GM21825 (cell line): ENCODE measurements at regions not wholly inside any gene's neighbourhood (a gene's known extent, or its start where the extent isn't known, plus 50 kb on each side); places are given as distances from the start of the nearest gene placed in this dataset.
"Not testable (repeated sequence)": the region's sequence is repeated elsewhere in the genome, so short reads cannot be mapped to it uniquely, and the experiment has no call there.

Experiments
- ATAC-seq: cut with Tn5 transposase; IDR thresholded peaks from one replicate; pipeline ENCODE4 v1.9.1; 2021; ENCODE audit warnings: mild to moderate bottlenecking, moderate library complexity; ENCODE audit not compliant: unreplicated experiment

DNA sequence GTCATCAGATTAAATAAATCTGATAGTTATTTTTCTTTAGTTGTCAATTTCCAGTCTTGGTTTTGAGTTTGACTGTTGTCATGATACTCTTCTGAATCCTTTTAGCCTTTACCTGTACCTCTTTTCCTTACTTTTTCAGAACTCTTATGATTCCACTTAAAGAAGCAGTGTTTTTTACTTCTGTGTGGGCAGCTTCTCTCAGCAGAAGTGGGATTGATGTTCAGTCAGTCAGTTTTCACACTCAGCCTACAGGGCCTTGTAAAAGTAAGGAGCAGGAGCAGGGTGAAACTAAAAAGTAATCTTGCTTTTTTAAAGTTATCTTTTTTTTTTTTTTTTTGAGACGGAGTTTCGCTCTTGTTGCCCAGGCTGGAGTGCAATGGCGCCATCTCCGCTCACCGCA, 75.1 kb downstream of the HAUS1 start:
- no peak for ATAC-seq

DNA sequence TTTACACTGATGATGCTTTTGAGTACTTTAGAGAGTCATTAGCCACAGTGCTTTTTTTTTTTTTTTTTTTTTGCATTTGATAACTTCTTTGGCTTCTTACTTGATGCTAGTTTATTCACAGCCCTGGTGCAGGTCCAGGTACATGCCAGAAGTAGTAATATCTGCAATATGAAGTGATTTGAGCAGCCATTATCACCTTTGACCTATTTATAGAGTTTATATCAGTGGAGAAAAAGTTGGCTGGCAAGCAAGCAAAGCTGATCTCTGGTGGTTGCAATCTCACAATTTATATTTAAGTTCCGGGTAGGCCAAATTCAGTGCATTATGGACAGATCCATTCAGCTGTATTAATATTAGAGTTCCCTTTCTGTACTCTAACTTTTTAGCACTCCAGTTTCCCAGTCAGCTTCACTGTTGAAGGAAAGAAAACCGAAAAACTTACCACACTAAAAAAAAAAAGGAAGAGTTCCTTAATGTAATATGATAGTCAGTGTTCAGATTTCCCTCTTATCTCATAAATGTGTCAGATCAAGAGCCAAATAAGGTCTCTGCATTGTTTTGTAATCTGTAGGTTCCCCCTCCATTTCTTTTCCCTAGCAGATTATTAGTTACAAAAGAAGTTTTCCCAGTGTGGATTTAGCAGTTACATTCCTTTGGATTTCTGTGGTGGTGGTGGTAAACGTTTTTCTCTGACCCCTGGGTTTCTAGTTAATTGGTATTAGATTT, 78.6 kb downstream of the HAUS1 start:
- no peak for ATAC-seq

DNA sequence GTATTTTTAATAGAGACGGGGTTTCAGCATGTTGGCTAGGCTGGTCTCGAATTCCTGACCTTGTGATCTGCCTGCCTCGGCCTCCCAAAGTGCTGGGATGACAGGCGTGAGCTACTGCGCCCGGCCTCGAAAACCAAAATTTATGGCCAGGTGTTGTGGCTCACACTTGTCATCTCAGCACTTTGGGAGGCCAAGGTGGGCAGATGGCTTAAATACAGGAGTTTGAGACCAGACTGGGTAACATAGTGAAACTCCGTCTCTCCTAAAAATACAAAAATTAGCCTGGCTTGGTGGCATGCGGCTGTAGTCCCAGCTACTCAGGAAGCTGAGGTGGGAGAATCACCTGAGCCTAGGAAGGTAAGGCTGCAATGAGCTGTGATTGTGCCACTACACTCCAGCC, 80.1 kb downstream of the HAUS1 start:
- ATAC-seq, result not testable (repeated sequence)

DNA sequence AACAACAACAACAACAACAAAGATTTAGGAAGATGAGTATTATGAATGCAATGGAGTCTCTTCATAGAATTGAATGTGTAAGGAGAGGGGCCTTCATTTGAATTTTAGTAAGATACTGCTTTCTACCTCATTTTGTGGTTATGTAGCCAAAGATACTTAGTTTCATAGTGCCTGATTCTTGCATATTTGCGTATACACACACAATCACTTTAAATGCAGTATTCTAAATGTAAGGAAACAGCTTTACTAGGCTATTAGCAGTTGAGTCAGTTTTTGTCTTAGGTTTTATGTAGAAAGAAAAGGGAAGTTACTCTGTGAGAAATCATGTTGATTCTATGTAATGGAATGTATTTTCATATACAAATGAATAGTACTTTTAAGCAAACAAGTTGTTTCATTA, 80.5 kb downstream of the HAUS1 start:
- no peak for ATAC-seq

DNA sequence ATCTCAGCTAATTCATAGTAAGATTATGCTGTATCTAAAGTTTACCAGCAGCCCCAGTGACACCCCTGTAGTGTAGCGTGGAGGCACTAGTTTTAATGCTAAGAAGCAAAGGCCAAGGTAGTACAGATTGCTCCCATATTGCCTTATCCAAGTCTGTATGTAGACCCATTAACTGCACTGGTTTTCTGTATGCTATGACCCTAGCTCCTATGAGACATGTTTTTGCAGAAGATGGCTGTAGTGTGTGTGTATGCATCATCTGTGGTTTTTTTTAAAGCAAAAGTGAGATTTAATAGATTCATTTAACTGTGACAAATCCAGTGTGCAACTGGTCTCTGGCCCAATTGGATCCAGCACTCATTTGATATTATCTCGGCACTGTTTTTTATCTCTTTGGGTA, 86.5 kb downstream of the HAUS1 start:
- no peak for ATAC-seq

DNA sequence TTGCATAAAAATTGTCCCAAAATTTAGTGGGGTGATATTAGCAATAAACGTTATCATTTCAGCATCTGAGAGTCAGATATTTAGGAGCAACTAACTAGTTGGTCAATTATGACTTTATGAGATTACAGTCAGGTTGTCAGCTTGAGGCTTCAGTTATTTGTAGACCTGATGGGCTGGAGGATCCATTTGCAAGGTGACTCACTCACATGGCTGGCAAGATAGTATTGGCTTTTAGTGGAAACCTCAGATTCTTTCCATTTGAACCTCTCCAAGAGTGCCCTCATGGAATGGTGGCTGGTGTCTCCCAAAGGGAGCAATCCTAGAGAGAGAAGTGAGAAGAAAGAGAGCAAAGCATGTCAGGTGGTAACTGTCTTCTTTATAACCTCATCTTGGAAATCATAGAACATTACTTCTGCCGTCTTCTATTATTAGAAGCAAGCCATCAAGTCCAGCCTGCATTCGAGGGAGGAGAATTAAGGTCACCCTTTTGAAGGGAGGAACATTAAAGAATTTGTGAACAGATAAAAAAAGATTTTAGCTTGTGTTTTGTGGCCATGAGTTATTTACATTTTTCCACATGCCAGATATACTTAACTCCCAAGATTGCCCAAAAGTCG, 92.5 kb downstream of the HAUS1 start:
- no peak for ATAC-seq

DNA sequence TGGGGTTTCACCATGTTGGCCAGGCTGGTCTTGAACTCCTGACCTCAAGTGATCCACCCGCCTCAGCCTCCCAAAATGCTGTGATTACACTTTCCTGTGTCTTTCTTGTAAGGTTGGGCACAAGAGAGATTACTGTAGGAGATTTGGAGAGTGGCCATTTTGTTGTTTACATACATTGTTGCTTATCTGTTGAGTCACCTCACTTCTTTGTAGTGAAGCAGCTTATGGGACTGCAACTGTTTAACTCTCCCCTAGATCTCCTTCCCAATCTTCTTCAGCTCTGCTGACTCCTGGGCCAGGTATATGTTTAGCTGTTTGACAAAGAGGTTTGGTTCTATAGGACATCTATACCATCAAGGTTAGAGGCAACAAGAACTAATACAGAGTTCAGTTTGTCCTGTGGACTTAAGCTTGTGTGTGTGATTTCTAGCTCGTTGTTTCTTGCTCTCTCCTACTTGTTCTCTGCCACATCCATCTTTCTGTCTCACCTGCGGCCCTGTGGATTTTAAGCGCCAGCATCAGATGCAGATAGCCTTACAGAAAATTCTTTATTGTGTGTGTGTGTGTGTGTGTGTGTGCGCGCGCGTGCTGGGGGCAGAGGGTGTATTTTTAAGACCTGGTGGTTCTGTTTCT, 95.4 kb downstream of the HAUS1 start:
- ATAC-seq, result no peak

DNA sequence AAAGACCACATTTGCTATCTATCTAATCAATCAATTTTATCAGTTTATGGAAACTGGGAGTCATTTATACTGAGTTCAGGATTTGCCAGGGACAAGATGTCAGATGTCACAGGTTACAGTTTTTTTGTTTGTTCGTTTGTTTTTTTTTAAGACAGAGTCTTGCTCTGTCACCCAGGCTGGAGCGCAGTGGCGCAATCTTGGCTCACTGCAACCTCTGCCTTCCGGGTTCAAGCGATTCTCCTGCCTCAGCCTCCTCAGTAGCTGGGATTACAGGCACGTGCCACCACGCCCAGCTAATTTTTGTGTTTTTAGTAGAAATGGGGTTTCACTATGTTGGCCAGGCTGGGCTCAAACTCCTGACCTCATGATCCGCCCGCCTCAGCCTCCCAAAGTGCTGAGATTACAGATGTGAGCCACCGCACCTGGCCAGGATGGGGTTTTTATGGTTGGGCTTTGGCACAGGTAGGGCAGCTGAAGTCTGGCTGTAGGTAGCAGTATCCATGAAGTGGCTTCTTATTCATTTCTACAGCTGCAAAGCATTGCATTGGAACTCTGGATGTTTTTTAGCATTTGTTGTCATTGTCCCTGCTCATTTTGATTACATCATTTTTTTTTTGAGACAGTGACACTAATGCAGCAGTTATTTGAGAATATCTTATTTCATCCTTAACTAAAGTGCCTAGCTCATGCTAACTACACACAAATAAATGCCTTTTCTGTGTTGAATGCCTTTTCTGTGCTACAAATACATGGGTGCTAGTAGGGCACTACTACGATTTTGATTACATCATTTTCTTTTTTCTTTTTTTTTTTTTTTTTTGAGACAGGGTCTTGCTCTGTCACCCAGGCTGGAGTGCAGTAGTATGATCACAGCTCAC, 96.2 kb downstream of the HAUS1 start:
- ATAC-seq, result not testable (repeated sequence)

DNA sequence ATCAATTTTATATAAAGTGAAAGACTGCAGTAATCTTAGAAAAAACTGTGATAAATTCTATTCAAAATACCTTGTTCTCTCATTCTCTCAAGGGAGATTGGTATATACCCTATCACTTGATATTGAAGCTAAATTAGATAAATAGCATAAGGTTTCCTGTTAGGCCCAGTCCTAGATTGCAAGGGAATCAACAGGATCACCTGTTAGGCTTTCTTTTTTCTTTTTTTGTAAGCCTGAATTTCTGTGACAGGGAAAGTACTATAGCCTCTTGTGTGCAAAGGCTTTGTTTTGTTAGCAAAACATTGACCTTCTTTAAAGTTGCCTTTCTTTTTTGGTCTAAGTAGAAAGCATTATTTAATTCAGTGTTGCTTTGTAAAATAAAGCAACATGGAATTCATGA, 100.0 kb downstream of the HAUS1 start:
- ATAC-seq, result no peak

DNA sequence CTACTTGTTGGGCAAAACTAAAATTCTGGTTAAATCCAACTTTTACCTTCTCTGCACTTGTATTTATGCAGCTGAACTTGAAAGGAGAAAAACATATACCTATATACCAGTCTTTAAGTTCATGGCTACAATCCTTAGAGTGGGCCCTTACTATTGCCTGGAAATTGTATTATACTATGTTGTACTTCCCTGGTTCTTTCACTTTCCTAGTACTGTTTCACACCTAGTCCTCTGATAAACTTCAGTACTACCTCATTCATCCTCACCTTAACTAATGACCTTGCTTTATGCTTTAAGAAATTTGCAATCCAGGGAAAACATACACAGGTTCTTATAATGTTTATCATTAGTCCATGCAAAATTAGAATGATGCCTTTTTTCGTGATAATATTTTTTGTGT, 103.8 kb downstream of the HAUS1 start:
- no peak for ATAC-seq

DNA sequence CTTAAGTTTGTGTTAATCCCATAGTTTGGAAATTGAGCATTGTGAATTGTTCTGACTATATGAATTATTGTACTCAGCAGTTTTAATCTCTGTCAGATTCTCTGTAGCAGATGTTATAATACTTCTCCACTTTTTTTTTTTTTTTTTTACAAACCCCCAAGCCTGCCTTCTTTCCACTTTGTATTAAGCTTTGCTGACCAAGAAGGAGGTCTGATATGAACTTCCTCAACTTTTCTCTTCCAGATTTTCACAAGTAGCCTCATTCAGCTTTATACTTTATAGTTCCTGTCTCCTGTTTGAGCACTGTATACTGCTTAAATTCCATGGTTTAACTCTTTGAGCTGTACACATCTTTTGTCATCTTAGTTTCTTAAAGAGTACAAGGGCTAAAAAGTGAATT, 105.0 kb downstream of the HAUS1 start:
- no peak for ATAC-seq

DNA sequence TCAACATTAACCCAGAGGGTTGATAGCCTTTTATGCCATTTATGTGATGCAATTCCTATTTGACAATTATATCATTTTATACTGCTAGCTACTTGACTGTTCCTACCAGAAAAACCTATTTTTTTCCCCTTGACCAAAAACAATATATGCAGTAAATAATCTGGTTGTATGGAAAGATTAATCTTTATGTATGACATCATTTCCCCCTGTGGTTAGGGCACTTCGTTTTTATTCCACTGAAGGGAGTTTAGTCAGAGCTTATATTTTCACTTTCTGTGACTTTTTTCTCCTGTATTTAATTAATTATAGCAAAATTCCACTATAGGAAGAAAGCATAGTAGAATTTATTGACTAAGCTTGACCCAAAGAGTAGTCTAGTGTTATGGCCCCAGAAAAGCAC, 107.6 kb downstream of the HAUS1 start:
- no peak for ATAC-seq

DNA sequence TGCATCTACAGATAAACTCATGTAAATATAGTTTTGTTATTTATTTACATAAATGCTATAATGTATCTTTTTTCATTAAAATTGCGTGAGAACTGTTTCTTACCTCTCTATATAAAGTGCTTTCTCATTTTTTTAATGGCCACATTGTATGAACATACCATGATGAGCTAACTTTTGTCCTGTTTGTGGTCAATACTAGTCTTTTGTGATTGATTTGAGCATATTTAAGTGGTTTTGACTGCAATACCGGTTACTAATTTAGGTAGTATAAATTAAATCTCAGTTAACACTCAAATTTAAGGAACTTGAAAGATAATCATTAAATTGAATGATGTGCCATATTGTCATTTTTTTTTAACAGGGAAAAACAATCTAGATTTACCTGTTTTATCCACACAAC, 108.2 kb downstream of the HAUS1 start:
- no peak for ATAC-seq

DNA sequence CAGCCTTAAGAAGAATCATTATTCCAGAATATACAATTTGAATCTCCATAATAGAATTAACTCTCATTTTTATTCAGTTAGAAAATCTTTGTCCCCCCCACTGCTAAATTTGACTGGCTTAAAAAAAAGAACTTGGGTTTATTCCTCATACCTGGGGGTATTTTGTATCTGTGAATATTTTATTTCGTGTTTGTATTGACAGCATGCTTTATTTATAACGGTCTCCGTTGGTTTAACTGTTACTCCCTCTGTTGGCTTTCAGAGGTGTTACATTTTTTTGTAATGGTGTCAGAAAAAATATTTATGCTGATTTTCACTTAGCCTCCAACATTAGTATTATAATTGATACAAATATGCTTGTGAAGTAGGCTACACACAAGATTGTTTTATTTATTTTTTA, 109.1 kb downstream of the HAUS1 start:
- no peak for ATAC-seq

DNA sequence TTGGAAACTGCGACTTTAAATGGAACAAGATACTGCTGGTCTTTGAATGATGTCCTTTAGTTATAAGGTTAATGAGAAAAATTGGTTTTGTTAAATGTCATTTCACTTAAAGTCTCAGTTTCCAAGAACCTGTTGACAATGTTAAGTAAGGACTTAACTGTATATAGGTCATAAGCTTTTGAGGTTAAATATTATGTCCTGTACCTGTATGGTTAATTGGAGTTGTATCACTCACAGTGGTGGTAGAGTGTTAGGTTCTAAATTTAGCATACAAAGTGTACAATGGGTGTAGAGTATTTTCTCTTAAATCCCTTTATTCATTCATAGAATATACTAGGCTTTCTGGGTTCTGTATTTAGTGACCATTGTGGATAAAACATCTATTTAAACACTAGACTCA, 110.2 kb downstream of the HAUS1 start:
- no peak for ATAC-seq

DNA sequence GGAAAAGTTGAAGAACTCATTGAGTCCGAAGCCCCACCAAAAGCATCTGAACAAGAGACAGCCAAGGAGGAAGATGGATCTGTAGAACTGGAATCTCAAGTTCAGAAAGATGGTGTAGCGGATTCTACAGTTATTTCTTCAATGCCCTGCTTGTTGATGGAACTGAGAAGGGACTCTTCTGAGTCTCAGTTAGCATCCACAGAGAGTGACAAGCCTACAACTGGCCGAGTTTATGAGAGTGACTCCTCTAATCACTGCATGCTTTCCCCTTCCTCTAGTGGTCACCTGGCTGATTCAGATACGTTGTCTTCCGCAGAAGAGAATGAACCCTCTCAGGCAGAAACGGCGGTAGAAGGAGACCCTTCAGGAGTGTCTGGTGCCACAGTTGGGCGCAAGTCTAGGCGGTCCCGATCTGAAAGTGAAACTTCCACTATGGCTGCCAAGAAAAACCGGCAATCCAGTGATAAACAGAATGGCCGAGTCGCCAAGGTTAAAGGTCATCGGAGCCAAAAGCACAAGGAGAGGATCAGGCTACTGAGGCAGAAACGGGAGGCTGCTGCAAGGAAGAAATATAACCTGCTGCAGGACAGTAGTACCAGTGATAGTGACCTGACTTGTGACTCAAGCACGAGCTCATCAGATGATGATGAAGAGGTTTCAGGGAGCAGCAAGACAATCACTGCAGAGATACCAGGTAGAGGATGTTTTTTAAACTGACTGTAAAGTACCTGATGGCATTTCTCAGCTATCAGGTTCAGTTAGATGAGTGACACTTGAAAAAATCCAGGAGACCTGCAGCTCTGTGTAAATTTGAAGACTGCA, 111.9 kb downstream of the HAUS1 start:
- ATAC-seq, result no peak

DNA sequence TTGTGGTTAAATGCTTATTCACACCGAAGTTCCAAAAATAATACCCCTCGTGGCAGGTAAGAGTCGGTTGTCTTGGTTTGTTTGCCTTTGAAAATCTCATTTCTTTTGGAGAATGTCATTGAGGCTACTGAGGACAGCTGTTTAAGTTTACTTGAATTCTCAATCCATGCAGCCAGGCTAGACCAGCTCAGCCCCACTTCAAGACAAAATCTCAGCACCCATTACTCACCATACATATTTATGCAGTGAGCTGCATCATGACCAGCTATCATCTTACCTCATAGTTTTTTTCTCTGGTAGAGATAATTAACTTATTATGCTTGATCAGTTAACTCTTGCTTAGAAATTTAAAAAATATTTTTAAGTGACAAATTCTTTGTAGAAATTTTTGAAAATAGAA, 115.9 kb downstream of the HAUS1 start:
- ATAC-seq, result no peak

DNA sequence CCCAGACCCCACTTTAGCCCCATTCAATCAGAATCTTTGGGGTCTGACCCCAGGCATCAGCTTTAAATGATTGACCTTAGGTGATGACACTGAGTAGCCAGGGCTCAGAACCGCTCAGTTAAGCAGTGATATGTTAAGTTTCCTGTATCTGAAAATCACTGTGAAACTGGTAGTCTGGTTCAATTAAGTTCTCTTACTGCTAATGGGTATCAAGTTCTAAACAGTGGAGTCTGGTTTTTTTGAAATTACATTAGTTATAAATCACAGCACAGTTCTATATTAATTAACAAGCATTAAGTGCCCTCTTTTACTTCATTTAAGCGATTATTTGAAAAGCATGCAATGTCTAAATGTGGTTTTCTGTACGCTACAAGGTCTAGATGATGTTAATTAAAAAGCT, 117.9 kb downstream of the HAUS1 start:
- ATAC-seq, result no peak

DNA sequence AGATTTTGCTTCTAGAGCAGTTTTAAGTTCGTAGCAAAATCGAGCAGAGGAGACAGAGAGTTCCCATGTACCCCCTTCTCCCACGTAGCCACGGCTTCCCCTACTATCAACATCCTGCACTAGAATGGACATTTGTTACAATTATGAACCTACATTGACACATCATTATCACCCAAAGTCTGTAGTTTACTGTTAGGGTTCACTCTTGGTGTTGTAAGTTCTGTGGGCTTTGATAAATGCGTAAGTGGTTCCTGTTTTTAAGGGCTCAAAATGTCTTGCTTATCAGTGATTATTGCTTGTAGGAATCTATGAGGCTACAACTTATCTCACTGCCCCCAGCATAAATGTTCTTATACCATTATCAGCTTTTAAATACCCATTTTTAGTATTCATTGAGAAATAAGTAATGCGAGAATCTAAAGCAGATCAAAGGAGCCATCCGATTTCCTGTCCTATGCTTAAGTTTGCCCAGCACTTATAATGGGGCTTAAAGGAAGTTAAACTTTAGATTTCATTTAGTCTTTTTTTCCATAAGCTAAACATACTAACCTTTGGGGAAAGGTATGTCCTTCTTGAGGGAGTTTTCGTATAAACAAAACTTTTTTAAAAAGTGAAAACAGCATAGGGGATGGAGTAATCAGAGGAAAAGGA, 118.7 kb downstream of the HAUS1 start:
- no peak for ATAC-seq

DNA sequence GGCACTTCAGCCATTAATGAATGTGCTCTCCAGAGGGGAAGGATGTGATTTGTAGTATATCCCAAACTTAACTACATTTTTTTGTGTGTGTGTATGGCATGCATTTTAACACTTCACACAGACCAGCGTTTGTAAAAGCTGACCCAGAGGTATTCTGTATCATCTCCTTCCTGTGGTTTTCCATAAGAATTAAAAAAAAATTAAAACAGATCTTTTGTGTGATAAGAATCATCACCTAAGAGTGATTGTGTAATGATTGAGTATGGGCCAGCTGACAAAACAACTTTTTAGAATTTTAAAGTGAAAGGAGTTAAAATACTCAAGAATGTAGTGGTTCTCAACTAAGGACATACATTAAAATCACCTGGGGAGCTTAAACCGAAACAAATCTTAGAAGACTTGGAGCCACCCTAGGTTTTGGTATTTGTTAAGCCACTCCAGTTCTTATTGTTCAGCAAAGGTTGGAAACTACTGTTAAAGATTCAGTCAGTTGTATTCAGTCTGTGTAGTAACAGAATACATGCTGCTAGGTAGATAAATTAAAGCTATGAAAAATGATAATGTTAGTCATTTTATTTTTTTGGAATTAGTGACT, 120.1 kb downstream of the HAUS1 start:
- ATAC-seq, result no peak
